ENCODE measurements at regions not wholly inside any gene's neighbourhood (a gene's known extent, or its start where the extent isn't known, plus 50 kb on each side); places are given as distances from the start of the nearest gene placed in this dataset.

DNA sequence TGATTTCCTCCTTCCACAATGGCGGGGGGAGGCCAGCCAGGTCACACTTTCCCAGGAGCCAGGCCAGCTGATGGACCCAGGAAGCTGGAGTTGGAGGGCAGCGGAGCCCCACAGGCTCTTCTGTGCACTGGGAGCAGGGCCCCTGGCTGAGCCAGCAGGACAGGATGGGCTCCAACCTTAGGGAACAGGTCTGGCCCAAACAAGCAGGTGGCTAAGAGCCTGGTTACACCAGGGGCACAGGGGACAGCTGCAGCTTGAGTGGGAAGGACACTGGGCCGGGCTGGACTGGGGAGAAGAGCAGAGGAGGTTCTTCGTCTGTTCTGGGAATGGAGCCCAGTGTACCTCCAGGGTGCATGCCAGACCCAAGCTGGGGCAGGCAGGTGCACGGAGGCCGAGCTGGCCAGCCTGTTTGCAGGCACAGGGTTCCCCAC lies 102.3 kb downstream of the DLL1 start:
- TF ChIP-seq, protein P1, sequence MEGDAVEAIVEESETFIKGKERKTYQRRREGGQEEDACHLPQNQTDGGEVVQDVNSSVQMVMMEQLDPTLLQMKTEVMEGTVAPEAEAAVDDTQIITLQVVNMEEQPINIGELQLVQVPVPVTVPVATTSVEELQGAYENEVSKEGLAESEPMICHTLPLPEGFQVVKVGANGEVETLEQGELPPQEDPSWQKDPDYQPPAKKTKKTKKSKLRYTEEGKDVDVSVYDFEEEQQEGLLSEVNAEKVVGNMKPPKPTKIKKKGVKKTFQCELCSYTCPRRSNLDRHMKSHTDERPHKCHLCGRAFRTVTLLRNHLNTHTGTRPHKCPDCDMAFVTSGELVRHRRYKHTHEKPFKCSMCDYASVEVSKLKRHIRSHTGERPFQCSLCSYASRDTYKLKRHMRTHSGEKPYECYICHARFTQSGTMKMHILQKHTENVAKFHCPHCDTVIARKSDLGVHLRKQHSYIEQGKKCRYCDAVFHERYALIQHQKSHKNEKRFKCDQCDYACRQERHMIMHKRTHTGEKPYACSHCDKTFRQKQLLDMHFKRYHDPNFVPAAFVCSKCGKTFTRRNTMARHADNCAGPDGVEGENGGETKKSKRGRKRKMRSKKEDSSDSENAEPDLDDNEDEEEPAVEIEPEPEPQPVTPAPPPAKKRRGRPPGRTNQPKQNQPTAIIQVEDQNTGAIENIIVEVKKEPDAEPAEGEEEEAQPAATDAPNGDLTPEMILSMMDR (IDR thresholded peaks at IDR 0.05): no peak
- Histone ChIP-seq H3K27ac (no peak overlapping the region), H3K4me1 (ENCODE audit: control insufficient read depth in 1 of 2, insufficient read depth in 1 of 2, low read depth in 1 of 2, low read length in 1 of 2) (no peaks in the 10 kb centered on the region), H3K36me3 (no peaks in the 10 kb centered on the region), H3K4me3 (ENCODE audit: low read depth in 1 of 2, low read length in 1 of 2) (no peak overlapping the region), H3K27me3 (no peaks in the 10 kb centered on the region), H3K9me3 (no peaks in the 10 kb centered on the region)

DNA sequence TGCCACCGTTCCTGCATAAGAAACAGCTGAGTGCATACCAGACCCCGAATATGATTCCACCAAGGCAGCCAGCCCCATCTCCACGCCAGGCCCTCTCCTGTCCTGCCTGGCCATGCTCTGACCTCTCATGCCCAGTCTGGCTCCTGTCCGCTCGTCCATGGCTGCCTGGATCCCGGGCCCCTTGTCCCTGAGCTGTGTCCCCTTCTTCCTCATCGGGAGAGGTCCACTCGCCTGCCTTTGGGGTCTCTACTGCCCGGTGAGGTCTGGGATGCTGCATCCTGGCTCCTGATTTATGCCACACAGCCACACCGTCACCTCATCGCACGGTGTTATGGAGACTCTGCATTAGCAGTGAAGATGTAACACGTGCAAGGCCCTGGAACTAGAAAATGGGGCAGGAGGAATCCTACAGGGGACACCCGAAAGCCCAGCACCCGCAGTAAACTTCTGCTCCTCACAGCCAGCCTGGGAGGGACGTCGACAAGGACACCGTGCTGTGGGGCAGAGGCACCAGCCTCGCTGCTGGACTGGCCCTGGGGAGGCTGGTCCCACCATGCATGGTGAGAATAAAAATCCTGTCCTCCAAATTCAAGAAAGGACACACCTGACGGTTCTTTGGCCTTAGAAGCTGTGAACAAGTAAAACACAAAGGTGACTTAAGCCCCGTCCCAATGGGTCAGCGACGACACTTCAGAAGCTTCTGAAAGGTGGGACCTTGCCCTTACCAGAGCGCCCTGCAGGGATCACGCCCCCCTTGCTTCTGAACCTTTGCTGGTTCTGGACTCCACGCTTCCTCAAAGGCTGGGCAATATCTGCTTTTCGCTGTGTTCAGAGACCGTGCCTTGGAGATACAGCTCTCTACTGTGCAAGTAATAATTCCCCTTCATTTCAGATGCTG lies 103.0 kb downstream of the DLL1 start:
- Histone ChIP-seq H3K27me3 (no peaks in the 10 kb centered on the region), H3K36me3 (no peaks in the 10 kb centered on the region), H3K27ac (no peak overlapping the region), H3K4me1 (ENCODE audit: control insufficient read depth in 1 of 2, insufficient read depth in 1 of 2, low read depth in 1 of 2, low read length in 1 of 2) (no peaks in the 10 kb centered on the region), H3K9me3 (no peaks in the 10 kb centered on the region), H3K4me3 (ENCODE audit: low read depth in 1 of 2, low read length in 1 of 2) (no peak overlapping the region)
- TF ChIP-seq, protein P1 (IDR thresholded peaks at IDR 0.05): no peak

DNA sequence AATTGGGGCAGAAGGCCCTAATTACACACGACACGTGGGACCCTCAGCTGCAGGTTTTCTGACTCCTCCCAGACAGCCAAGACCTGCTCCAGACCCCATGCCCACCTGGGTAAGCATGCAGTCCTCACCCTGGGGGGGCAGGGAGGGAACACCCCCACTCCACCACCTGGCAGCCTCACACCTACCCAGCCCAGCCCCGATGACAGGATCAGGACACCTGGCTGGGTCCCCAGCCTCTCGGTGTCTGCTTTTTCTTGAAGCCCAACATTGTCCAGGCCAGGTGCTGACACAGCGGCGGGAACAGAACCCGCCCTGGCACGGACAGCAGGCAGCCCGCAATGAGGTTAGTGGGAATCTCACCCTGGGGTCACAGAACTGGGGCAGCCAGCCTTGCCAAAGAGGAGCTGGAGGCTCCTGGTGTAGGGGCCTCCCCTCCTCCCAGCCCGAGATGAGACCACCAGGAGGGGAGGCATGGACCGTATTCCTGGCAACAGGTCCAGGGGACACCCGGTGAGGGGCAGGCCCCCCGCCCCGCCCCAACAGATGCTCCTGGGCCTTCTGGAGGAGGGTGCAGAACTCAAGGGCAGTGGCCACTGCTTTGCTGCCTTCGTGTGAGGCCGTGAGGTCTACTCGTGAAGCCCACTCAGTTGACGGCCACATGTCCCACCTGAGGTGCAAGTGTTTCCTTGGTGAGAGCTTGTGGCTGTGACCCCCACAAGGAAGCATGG lies 103.8 kb downstream of the DLL1 start:
- Histone ChIP-seq H3K4me1 (ENCODE audit: control insufficient read depth in 1 of 2, insufficient read depth in 1 of 2, low read depth in 1 of 2, low read length in 1 of 2) (no peaks in the 10 kb centered on the region), H3K36me3 (no peaks in the 10 kb centered on the region), H3K27me3 (no peaks in the 10 kb centered on the region), H3K9me3 (no peaks in the 10 kb centered on the region), H3K27ac (no peak overlapping the region), H3K4me3 (ENCODE audit: low read depth in 1 of 2, low read length in 1 of 2) (no peak overlapping the region)
- TF ChIP-seq, protein P1 (IDR thresholded peaks at IDR 0.05): no peak

DNA sequence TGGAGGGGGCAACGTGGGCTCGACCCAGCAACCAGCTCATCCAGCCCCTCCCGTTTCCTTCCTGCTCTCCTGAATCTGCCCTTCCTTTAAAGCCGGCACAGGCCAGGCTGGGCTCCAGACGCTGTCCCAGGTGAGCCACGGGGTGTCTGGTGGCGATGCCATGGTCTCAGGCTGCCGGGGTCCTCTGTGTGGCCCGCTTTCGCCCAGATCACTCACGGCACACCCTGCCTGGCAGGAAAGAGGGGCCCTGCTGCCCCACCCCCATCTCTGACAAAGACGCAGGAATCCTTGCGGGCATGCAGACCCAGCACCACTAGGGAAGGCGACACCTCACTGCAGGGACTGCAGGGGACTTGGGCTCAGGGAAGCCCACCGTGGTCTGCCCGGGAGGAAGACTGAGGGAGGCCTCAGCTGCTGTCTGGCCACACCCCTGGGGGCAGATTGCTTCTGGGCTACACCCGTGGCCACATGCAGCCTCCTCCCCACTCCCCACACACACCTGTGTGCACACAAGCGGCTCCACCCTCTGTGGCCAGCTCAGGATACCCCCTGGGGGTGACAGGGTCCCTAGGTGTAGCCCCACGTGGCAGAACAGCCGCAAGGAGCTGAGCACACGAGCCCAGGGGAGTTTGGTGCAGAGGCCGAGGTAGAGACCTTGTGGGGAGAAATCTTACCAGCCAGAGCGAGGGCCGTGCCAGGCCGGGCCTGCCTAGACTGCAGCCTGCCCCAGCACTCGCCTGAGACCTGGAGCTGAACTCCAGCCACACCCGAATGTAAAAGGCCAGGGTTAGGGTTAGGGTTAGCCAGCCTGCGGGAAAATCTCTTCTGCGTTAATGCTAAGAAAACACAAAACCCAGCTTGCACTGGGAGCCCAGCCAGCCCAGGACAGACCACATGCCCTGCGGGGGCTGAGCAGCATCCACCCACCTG lies 104.6 kb downstream of the DLL1 start:
- Histone ChIP-seq H3K27ac (no peak overlapping the region), H3K4me1 (ENCODE audit: control insufficient read depth in 1 of 2, insufficient read depth in 1 of 2, low read depth in 1 of 2, low read length in 1 of 2) (no peaks in the 10 kb centered on the region), H3K27me3 (no peaks in the 10 kb centered on the region), H3K9me3 (no peaks in the 10 kb centered on the region), H3K4me3 (ENCODE audit: low read depth in 1 of 2, low read length in 1 of 2) (no peak overlapping the region), H3K36me3 (no peaks in the 10 kb centered on the region)
- TF ChIP-seq, protein P1 (IDR thresholded peaks at IDR 0.05): no peak
